ENCODE measurements at regions not wholly inside any gene's neighbourhood (a gene's known extent, or its start where the extent isn't known, plus 50 kb on each side); places are given as distances from the start of the nearest gene placed in this dataset.

GRCh38 chr7:135857519-135858274 is 109.1 kb upstream of the FAM180A start:
- no peak for DNase-seq
- H3K27ac ChIP-seq = no peak overlapping the region
- H3K4me3 ChIP-seq = no peak overlapping the region
- no peaks in the 10 kb centered on the region for H3K4me1 ChIP-seq
- H3K27me3 ChIP-seq = no peaks in the 10 kb centered on the region
- intact Hi-C loops (cut with DNase I; ENCODE audit: low total_unique reads) = no loop called here
- H3K9me3 ChIP-seq = no peaks in the 10 kb centered on the region
- no peak for TF ChIP-seq CTCF (IDR thresholded peaks at IDR 0.05)
- no peaks in the 10 kb centered on the region for H3K36me3 ChIP-seq

DNA sequence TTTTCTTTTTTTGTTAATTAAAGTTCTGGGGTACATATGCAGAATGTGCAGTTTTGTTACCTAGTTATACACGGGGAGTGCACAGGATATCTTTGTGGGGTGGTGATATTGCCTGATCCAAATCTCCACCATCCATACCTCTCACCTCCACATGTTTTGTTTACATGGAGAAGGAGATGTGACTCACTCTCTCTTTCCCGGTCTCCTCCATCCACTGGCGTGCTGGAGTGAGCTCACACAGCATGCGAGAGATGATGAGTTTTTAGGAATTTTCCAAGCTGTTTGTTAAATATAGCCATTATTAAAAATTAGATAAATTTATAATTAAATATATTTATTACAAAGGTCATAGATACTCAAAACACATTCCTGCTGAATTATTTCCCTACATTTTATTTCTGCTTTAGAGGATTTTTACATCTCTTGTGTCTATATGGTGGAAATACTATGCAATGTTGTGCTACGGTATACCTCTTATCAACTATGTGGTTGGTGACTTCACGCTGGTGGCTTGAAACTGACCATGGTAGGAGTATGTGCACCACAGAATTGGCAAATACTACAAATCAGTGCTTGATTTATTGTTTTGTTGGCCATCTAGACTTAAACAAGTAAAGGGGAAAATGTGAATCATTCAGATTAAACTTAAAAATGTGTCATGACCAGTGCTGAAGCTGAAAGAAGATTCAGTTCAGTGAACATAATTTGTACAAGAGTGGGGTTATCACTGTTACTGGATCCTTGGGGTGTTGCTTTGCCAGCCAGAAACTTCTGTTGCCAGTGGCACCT is 107.9 kb upstream of the FAM180A start:
- TF ChIP-seq CTCF (IDR thresholded peaks at IDR 0.05) = no peak
- TF ChIP-seq POLR2A (IDR thresholded peaks at IDR 0.05) = no peak
- no peaks in the 10 kb centered on the region for H3K36me3 ChIP-seq
- no peak for DNase-seq
- no peaks in the 10 kb centered on the region for H3K4me1 ChIP-seq
- intact Hi-C loops (cut with DNase I; ENCODE audit: low total_unique reads) = no loop called here
- H3K4me3 ChIP-seq = no peak overlapping the region
- no peak overlapping the region for H3K27ac ChIP-seq
- no peaks in the 10 kb centered on the region for H3K9me3 ChIP-seq
- no peaks in the 10 kb centered on the region for H3K27me3 ChIP-seq

GRCh38 chr7:135855846-135856245 is 107.2 kb upstream of the FAM180A start:
- H3K27ac ChIP-seq = no peak overlapping the region
- no peak for DNase-seq
- H3K4me1 ChIP-seq = no peaks in the 10 kb centered on the region
- H3K9me3 ChIP-seq = no peaks in the 10 kb centered on the region
- no peaks in the 10 kb centered on the region for H3K27me3 ChIP-seq
- intact Hi-C loops (cut with DNase I; ENCODE audit: low total_unique reads) = no loop called here
- no peak for TF ChIP-seq POLR2A (IDR thresholded peaks at IDR 0.05)
- TF ChIP-seq CTCF (IDR thresholded peaks at IDR 0.05) = no peak
- H3K36me3 ChIP-seq = no peaks in the 10 kb centered on the region
- H3K4me3 ChIP-seq = no peak overlapping the region

DNA sequence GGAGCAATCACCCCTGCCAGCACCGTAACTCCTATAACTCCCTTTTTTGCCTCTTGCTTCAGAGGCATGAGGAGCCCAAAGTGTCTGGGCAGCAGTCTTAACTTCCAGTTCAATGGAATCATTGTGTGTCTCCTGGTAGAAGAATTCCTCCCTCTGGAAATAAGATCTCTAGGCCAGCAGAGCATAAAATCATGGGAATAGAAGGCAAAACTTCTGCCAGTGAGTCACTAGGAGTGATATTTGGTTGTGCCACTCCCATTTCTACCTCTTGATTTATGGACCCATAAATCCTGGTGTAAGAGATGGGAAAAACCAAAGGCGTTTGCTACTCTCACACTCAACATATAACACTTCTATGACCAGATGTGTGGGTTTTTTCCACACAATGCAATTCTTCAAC is 104.9 kb upstream of the FAM180A start:
- intact Hi-C loops (cut with DNase I; ENCODE audit: low total_unique reads) = no loop called here

More for the DNA sequence above, 104.9 kb upstream of the FAM180A start:
- TF ChIP-seq CTCF (IDR thresholded peaks at IDR 0.05) = no peak
- no peak for TF ChIP-seq POLR2A (IDR thresholded peaks at IDR 0.05)
- Histone ChIP-seq H3K27me3 (no peaks in the 10 kb centered on the region), H3K9me3 (no peaks in the 10 kb centered on the region), H3K4me1 (no peaks in the 10 kb centered on the region), H3K4me3 (no peak overlapping the region), H3K27ac (no peak overlapping the region), H3K36me3 (no peaks in the 10 kb centered on the region)
- DNase-seq = no peak

All from uterus (tissue), 3 donors.